ENCODE measurements at regions not wholly inside any gene's neighbourhood (a gene's known extent, or its start where the extent isn't known, plus 50 kb on each side); places are given as distances from the start of the nearest gene placed in this dataset.

- no peaks in the 10 kb centered on the region for H3K9me3 Mint-ChIP-seq
These were observed 227.8 kb downstream of the UQCRFS1 start for GRCh38 chr19:28985201-28985600.

GRCh38 chr19:28984315-28984714 lies 228.6 kb downstream of the UQCRFS1 start:
- H3K27ac Mint-ChIP-seq: no peak overlapping the region
- H3K4me3 Mint-ChIP-seq: no peak overlapping the region
- peaks cover 36% of the 10 kb centered on the region for H3K27me3 Mint-ChIP-seq (ENCODE audit: low read depth, poor library complexity)
- H3K9me3 Mint-ChIP-seq: no peaks in the 10 kb centered on the region
- peaks cover 20% of the 10 kb centered on the region for H3K4me1 Mint-ChIP-seq
- TF ChIP-seq CTCF (IDR thresholded peaks at IDR 0.05): no peak
- no peak for DNase-seq
- no peaks in the 10 kb centered on the region for H3K36me3 Mint-ChIP-seq (ENCODE audit: low read depth)

More at GRCh38 chr19:28985201-28985600, 227.8 kb downstream of the UQCRFS1 start:
- no peaks in the 10 kb centered on the region for H3K36me3 Mint-ChIP-seq (ENCODE audit: low read depth)
- TF ChIP-seq CTCF (IDR thresholded peaks at IDR 0.05): no peak
- no peak for DNase-seq
- no peak overlapping the region for H3K27ac Mint-ChIP-seq
- no peak overlapping the region for H3K4me3 Mint-ChIP-seq
- peaks cover 29% of the 10 kb centered on the region for H3K4me1 Mint-ChIP-seq
- peaks cover 31% of the 10 kb centered on the region for H3K27me3 Mint-ChIP-seq (ENCODE audit: low read depth, poor library complexity)

- H3K36me3 Mint-ChIP-seq (ENCODE audit: low read depth): no peaks in the 10 kb centered on the region
These were observed 229.5 kb downstream of the UQCRFS1 start for GRCh38 chr19:28983430-28983829.

GRCh38 chr19:28981994-28982393 lies 231.0 kb downstream of the UQCRFS1 start:
- Mint-ChIP-seq H3K36me3 (ENCODE audit: low read depth) (no peaks in the 10 kb centered on the region), H3K27ac (peak overlapping the region; percentile 14), H3K9me3 (no peaks in the 10 kb centered on the region), H3K27me3 (ENCODE audit: low read depth, poor library complexity) (peaks cover 23% of the 10 kb centered on the region), H3K4me3 (no peak overlapping the region), H3K4me1 (peaks cover 10% of the 10 kb centered on the region)
- no peak for DNase-seq
- TF ChIP-seq CTCF (IDR thresholded peaks at IDR 0.05): no peak

More at GRCh38 chr19:28983430-28983829, 229.5 kb downstream of the UQCRFS1 start:
- no peak for TF ChIP-seq CTCF (IDR thresholded peaks at IDR 0.05)
- Mint-ChIP-seq H3K27me3 (ENCODE audit: low read depth, poor library complexity) (peaks cover 32% of the 10 kb centered on the region), H3K9me3 (no peaks in the 10 kb centered on the region), H3K4me3 (no peak overlapping the region), H3K4me1 (peaks cover 11% of the 10 kb centered on the region), H3K27ac (no peak overlapping the region)
- no peak for DNase-seq

GRCh38 chr19:28981518-28981917 lies 231.4 kb downstream of the UQCRFS1 start:
- H3K4me1 Mint-ChIP-seq: peaks cover 10% of the 10 kb centered on the region
- no peak for DNase-seq
- H3K9me3 Mint-ChIP-seq: no peaks in the 10 kb centered on the region
- H3K27ac Mint-ChIP-seq: no peak overlapping the region
- peaks cover 19% of the 10 kb centered on the region for H3K27me3 Mint-ChIP-seq (ENCODE audit: low read depth, poor library complexity)
- H3K4me3 Mint-ChIP-seq: no peak overlapping the region
- TF ChIP-seq CTCF (IDR thresholded peaks at IDR 0.05): no peak
- no peaks in the 10 kb centered on the region for H3K36me3 Mint-ChIP-seq (ENCODE audit: low read depth)

- H3K27ac Mint-ChIP-seq: no peak overlapping the region
- no peak overlapping the region for H3K4me3 Mint-ChIP-seq
- no peaks in the 10 kb centered on the region for H3K9me3 Mint-ChIP-seq
- no peaks in the 10 kb centered on the region for H3K36me3 Mint-ChIP-seq (ENCODE audit: low read depth)
- H3K4me1 Mint-ChIP-seq: peaks cover 6% of the 10 kb centered on the region
- H3K27me3 Mint-ChIP-seq (ENCODE audit: low read depth, poor library complexity): peaks cover 14% of the 10 kb centered on the region
- DNase-seq: no peak
- TF ChIP-seq CTCF (IDR thresholded peaks at IDR 0.05): peak; percentile 27
These were observed 232.6 kb downstream of the UQCRFS1 start for GRCh38 chr19:28980236-28980868.
